GM21447 (cell line): ENCODE measurements at regions not wholly inside any gene's neighbourhood (a gene's known extent, or its start where the extent isn't known, plus 50 kb on each side); places are given as distances from the start of the nearest gene placed in this dataset.
A peak's percentile ranks its signal among the peaks of the same experiment; 100 is the strongest.
"Not testable (repeated sequence)": the region's sequence is repeated elsewhere in the genome, so short reads cannot be mapped to it uniquely, and the experiment has no call there.

Experiments
- ATAC-seq: cut with Tn5 transposase; IDR thresholded peaks from one replicate; pipeline ENCODE4 v1.9.1; 2021; ENCODE audit not compliant: unreplicated experiment

GRCh38 chr5:97234380-97234779 is 51.3 kb upstream of the RIOK2 start:
- not testable (repeated sequence) for ATAC-seq

- ATAC-seq, result no peak
These were observed 59.3 kb upstream of the RIOK2 start for GRCh38 chr5:97242341-97242740.

GRCh38 chr5:97243353-97243752 is 60.3 kb upstream of the RIOK2 start:
- ATAC-seq, result no peak

- no peak for ATAC-seq
These were observed 62.3 kb upstream of the RIOK2 start for GRCh38 chr5:97245386-97245785.

- no peak for ATAC-seq
These were observed 67.1 kb upstream of the RIOK2 start for GRCh38 chr5:97250113-97250512.

GRCh38 chr5:97266076-97266475 is 83.0 kb upstream of the RIOK2 start:
- no peak for ATAC-seq

GRCh38 chr5:97266576-97266975 is 83.5 kb upstream of the RIOK2 start:
- ATAC-seq, result no peak

- no peak for ATAC-seq
These were observed 84.7 kb upstream of the RIOK2 start for GRCh38 chr5:97267767-97268166.

- ATAC-seq, result no peak
These were observed 93.5 kb upstream of the RIOK2 start for GRCh38 chr5:97276474-97277120.

- ATAC-seq, result no peak
These were observed 98.2 kb upstream of the RIOK2 start for GRCh38 chr5:97281257-97281656.

GRCh38 chr5:97297063-97297703 is 114.1 kb upstream of the RIOK2 start:
- peak; percentile 87 for ATAC-seq

- no peak for ATAC-seq
These were observed 114.7 kb upstream of the RIOK2 start for GRCh38 chr5:97297704-97298091.

- not testable (repeated sequence) for ATAC-seq
These were observed 118.1 kb upstream of the RIOK2 start for GRCh38 chr5:97301181-97301580.

- no peak for ATAC-seq
These were observed 155.7 kb upstream of the RIOK2 start for GRCh38 chr5:97338729-97339128.

- ATAC-seq, result peak; percentile 87
These were observed 172.7 kb upstream of the RIOK2 start for GRCh38 chr5:97355775-97356174.

GRCh38 chr5:97363577-97363976 is 180.5 kb upstream of the RIOK2 start:
- ATAC-seq, result no peak

GRCh38 chr5:97364731-97365130 is 181.7 kb upstream of the RIOK2 start:
- ATAC-seq, result no peak

- ATAC-seq, result no peak
These were observed 182.3 kb upstream of the RIOK2 start for GRCh38 chr5:97365163-97365845.

- no peak for ATAC-seq
These were observed 182.9 kb upstream of the RIOK2 start for GRCh38 chr5:97365918-97366317.

GRCh38 chr5:97375959-97376358 is 192.9 kb upstream of the RIOK2 start:
- ATAC-seq, result no peak

- no peak for ATAC-seq
These were observed 194.5 kb upstream of the RIOK2 start for GRCh38 chr5:97377582-97377981.

- no peak for ATAC-seq
These were observed 200.9 kb upstream of the RIOK2 start for GRCh38 chr5:97383996-97384395.
